IMR-90 (cell line): ENCODE measurements at regions not wholly inside any gene's neighbourhood (a gene's known extent, or its start where the extent isn't known, plus 50 kb on each side); places are given as distances from the start of the nearest gene placed in this dataset.

Source experiments
- ATAC-seq: fragments of 200-7000 bp; cut with Tn5 transposase; 2 replicates; pipeline ENCODE4 v1.9.1; 2020; ENCODE audit warnings: low read depth, mild to moderate bottlenecking, moderate library complexity
- BruUV-seq: library from RNA; stranded (reverse); fragments of 400-500 nt; replicated peaks from 2 replicates; lab custom pipeline; 2021; lab: Mats Ljungman, UMichigan
- CTCF ChIA-PET: fragments of 300-600 bp; formaldehyde crosslinking; extraction: SDS; loops from one replicate; lab custom pipeline; 2021; ENCODE audit warnings: antibody characterized with exemption; lab: Yijun Ruan, JAX
- POLR2A ChIA-PET: fragments of 300-600 bp; sonication (Branson Sonifier 250); formaldehyde crosslinking; loops from one replicate; lab custom pipeline; 2022; ENCODE audit warnings: antibody characterized with exemption; ENCODE audit not compliant: unreplicated experiment; lab: Charles Lee
- DNase-seq: peaks from one replicate; pipeline ENCODE4 v3.0.0; 2013
- H2AFZ ChIP-seq: replicated peaks from 2 replicates; pipeline ENCODE3; 2013; ENCODE audit warnings: low read length, mild to moderate bottlenecking; ENCODE audit not compliant: poor library complexity
- H2AK5ac ChIP-seq: 2 replicates; pipeline ENCODE4 v1.6.1; 2013; ENCODE audit warnings: low read depth, low read length, inconsistent platforms
- H2AK9ac ChIP-seq: replicated peaks from 2 replicates; pipeline ENCODE3; 2013; ENCODE audit warnings: mild to moderate bottlenecking, low read depth, low read length, moderate library complexity; ENCODE audit not compliant: poor library complexity
- H2BK120ac ChIP-seq: 2 replicates; pipeline ENCODE4 v1.6.1; 2013; ENCODE audit warnings: low read depth, low read length, inconsistent platforms
- H2BK15ac ChIP-seq: 3 replicates; pipeline ENCODE4 v1.6.1; 2013; ENCODE audit warnings: low read depth, low read length, inconsistent platforms
- H2BK20ac ChIP-seq: 2 replicates; pipeline ENCODE4 v1.6.1; 2013; ENCODE audit warnings: low read depth, mild to moderate bottlenecking, inconsistent platforms, low read length, moderate library complexity
- H2BK5ac ChIP-seq: 2 replicates; pipeline ENCODE4 v1.6.1; 2013; ENCODE audit warnings: mild to moderate bottlenecking, low read depth, low read length, inconsistent platforms; ENCODE audit not compliant: poor library complexity, severe bottlenecking
- H3K14ac ChIP-seq: replicated peaks from 2 replicates; pipeline ENCODE4 v1.6.1; 2013; ENCODE audit warnings: low read depth, low read length, inconsistent platforms
- H3K18ac ChIP-seq: 2 replicates; pipeline ENCODE4 v1.6.1; 2013; ENCODE audit warnings: low read depth, low read length, control low read depth
- H3K23ac ChIP-seq: 2 replicates; pipeline ENCODE4 v1.6.1; 2013; ENCODE audit warnings: low read depth, low read length, inconsistent platforms
- H3K27ac ChIP-seq: 2 replicates; pipeline ENCODE4 v1.5.1; 2013; ENCODE audit warnings: mild to moderate bottlenecking, control low read depth, low read length; ENCODE audit not compliant: insufficient read depth
- H3K27me3 ChIP-seq: 2 replicates; pipeline ENCODE4 v1.6.1; 2013; ENCODE audit warnings: low read length; ENCODE audit not compliant: control insufficient read depth, insufficient read depth
- H3K36me3 ChIP-seq: 2 replicates; pipeline ENCODE4 v1.6.1; 2013; ENCODE audit warnings: low read length, mixed read lengths; ENCODE audit not compliant: control insufficient read depth, insufficient read depth
- H3K4ac ChIP-seq: 2 replicates; pipeline ENCODE4 v1.6.1; 2013; ENCODE audit warnings: low read depth, low read length, inconsistent platforms
- H3K4me1 ChIP-seq: 2 replicates; pipeline ENCODE4 v1.6.1; 2013; ENCODE audit warnings: low read length, mixed read lengths; ENCODE audit not compliant: control insufficient read depth, insufficient read depth
- H3K4me2 ChIP-seq: 2 replicates; pipeline ENCODE4 v1.6.1; 2013; ENCODE audit warnings: low read depth, mild to moderate bottlenecking, control low read depth, low read length, moderate library complexity
- H3K4me3 ChIP-seq: 2 replicates; pipeline ENCODE4 v1.5.1; 2013; ENCODE audit warnings: low read depth, mild to moderate bottlenecking, control low read depth, low read length, moderate library complexity; ENCODE audit not compliant: insufficient read depth
- H3K56ac ChIP-seq: 2 replicates; pipeline ENCODE4 v1.6.1; 2013; ENCODE audit warnings: low read length, inconsistent platforms; ENCODE audit not compliant: insufficient read depth; ENCODE audit errors: extremely low read depth
- H3K79me1 ChIP-seq, 2 experiments: 2 replicates each; pipeline ENCODE4 v1.6.1; 2013; ENCODE audit warnings: low read length in 2 of 2, inconsistent platforms in 1 of 2, low read depth in 1 of 2
- H3K9ac ChIP-seq: 2 replicates; pipeline ENCODE4 v1.6.1; 2013; ENCODE audit warnings: low read depth, low read length, control low read depth
- H3K9me1 ChIP-seq: 2 replicates; pipeline ENCODE4 v1.6.1; 2013; ENCODE audit warnings: low read length, inconsistent platforms; ENCODE audit not compliant: insufficient read depth
- H3K9me3 ChIP-seq: 2 replicates; pipeline ENCODE4 v1.6.1; 2013; ENCODE audit warnings: low read length; ENCODE audit not compliant: control insufficient read depth, insufficient read depth
- H4K20me1 ChIP-seq: 2 replicates; pipeline ENCODE4 v1.6.1; 2013; ENCODE audit warnings: low read length, inconsistent platforms; ENCODE audit not compliant: insufficient read depth
- H4K5ac ChIP-seq: 2 replicates; pipeline ENCODE4 v1.6.1; 2013; ENCODE audit warnings: mild to moderate bottlenecking, low read depth, low read length, control low read depth
- H4K8ac ChIP-seq, 2 experiments: 2 replicates each; pipeline ENCODE4 v1.6.1; 2013; ENCODE audit warnings: low read depth in 2 of 2, low read length in 2 of 2, control low read depth in 1 of 2, inconsistent platforms in 1 of 2
- H4K91ac ChIP-seq: 2 replicates; pipeline ENCODE4 v1.6.1; 2013; ENCODE audit warnings: low read depth, low read length, inconsistent platforms; ENCODE audit not compliant: insufficient read depth
- BHLHE40 ChIP-seq: fragments of 150-350 bp; IDR thresholded peaks from 2 replicates; pipeline ENCODE4 v1.6.1; 2016; ENCODE audit warnings: mild to moderate bottlenecking, low read depth, low read length
- CEBPB ChIP-seq: IDR thresholded peaks from 2 replicates; pipeline ENCODE4 v1.6.1; 2012; ENCODE audit warnings: low read depth, low read length, improper control_type of control experiment
- CHD1 ChIP-seq: IDR thresholded peaks from 2 replicates; pipeline ENCODE4 v1.6.1; 2012; ENCODE audit warnings: low read depth, low read length, improper control_type of control experiment
- FOS ChIP-seq: fragments of 150-350 bp; IDR thresholded peaks from 2 replicates; pipeline ENCODE4 v1.6.1; 2016; ENCODE audit warnings: low read depth, low read length
- MAFK ChIP-seq: IDR thresholded peaks from 2 replicates; pipeline ENCODE4 v1.6.1; 2012; ENCODE audit warnings: low read depth, low read length, improper control_type of control experiment
- MAZ ChIP-seq: IDR thresholded peaks from 2 replicates; pipeline ENCODE4 v1.6.1; 2012; ENCODE audit warnings: low read depth, mild to moderate bottlenecking, low read length, improper control_type of control experiment, moderate library complexity, borderline replicate concordance
- MXI1 ChIP-seq: IDR thresholded peaks from 2 replicates; pipeline ENCODE4 v1.6.1; 2012; ENCODE audit warnings: low read depth, mild to moderate bottlenecking, low read length, moderate library complexity, borderline replicate concordance
- NFE2L2 ChIP-seq: fragments of 150-350 bp; IDR thresholded peaks from 2 replicates; pipeline ENCODE4 v1.6.1; 2016; ENCODE audit warnings: low read depth, mild to moderate bottlenecking, low read length
- POLR2A ChIP-seq: IDR thresholded peaks from 2 replicates; pipeline ENCODE4 v1.6.1; 2012; ENCODE audit warnings: mild to moderate bottlenecking, low read depth, low read length
- RAD21 ChIP-seq: IDR thresholded peaks from 2 replicates; pipeline ENCODE4 v1.6.1; 2012; ENCODE audit warnings: low read length, improper control_type of control experiment
- RCOR1 ChIP-seq: IDR thresholded peaks from 2 replicates; pipeline ENCODE4 v1.6.1; 2012; ENCODE audit warnings: mild to moderate bottlenecking, low read length, improper control_type of control experiment; ENCODE audit not compliant: insufficient replicate concordance
- RFX5 ChIP-seq: IDR thresholded peaks from 2 replicates; pipeline ENCODE4 v1.8.0; 2012; ENCODE audit warnings: low read depth, mild to moderate bottlenecking, low read length, moderate library complexity
- SMC3 ChIP-seq: fragments of 150-350 bp; IDR thresholded peaks from 2 replicates; pipeline ENCODE4 v1.6.1; 2016; ENCODE audit warnings: low read depth, mild to moderate bottlenecking, antibody characterized with exemption, low read length, moderate library complexity
- WGBS, 2 experiments: methylation state at CpG; one replicate each; pipeline versions ENCODE4 v1.1.5 to v1.1.7; 2013; ENCODE audit warnings: missing lambda C conversion rate in 2 of 2; ENCODE audit not compliant: insufficient read length in 1 of 2; ENCODE audit errors: extremely low coverage in 2 of 2; 5-methylcytosine and 5-hydroxymethylcytosine counted together
- dilution Hi-C: fragments of 300-500 bp; cut with HindIII; formaldehyde crosslinking; loops from one replicate; pipeline ENCODE4 v1.14.3; 2018; ENCODE audit warnings: low sequenced_read_pairs; ENCODE audit not compliant: unreplicated experiment
- in situ Hi-C: fragments of 300-500 bp; cut with MboI; formaldehyde crosslinking; loops from 3 replicates; pipeline ENCODE4 v1.14.3; 2019; ENCODE audit warnings: low sequenced_read_pairs, inconsistent platforms, mixed read lengths
- intact Hi-C: fragments of 100-400 bp; cut with micrococcal nuclease; formaldehyde crosslinking; loops from 2 replicates; pipeline ENCODE4 v1.10.0; 2022
- TF ChIP-seq, protein P1 (sequence below): fragments of 150-350 bp; IDR thresholded peaks from 2 replicates; pipeline ENCODE4 v1.6.1; 2016; ENCODE audit warnings: low read depth, mild to moderate bottlenecking, low read length, moderate library complexity, borderline replicate concordance
- TF ChIP-seq, protein P2 (sequence below): conservative IDR thresholded peaks from 2 replicates; pipeline ENCODE4 v1.5.1; 2012; ENCODE audit warnings: mild to moderate bottlenecking, low read depth, low read length, improper control_type of control experiment
- TF ChIP-seq, protein P3 (sequence below): fragments of 150-350 bp; IDR thresholded peaks from 2 replicates; pipeline ENCODE4 v1.6.1; 2017; ENCODE audit warnings: mild to moderate bottlenecking, antibody characterized with exemption, low read length, low read depth

DNA sequence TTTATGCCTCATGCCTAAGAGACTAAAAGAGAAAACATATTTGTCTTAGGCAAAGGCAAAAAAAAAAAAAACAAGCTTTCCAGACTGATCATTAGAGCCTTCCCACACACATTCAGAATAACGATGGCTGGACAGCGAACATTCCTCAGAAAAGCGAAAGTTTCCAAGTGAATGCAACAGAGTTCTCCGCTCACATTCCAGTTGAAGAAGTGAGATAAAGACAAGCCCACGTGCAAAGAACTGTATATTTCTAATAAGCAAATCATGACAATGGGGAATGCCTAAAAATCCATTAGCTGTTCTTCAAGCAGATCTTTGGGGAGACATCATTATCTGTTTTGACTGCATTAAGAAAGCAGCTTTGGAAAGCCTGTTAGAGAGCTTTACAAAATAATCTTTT is 347.9 kb downstream of the METTL4 start:
- no peaks in the 10 kb centered on the region for H4K20me1 ChIP-seq
- no peak overlapping the region for H2AK9ac ChIP-seq
- no peak overlapping the region for H2BK20ac ChIP-seq
- H3K79me1 ChIP-seq: no peaks in the 10 kb centered on the region
- in situ Hi-C loops (no loop called here), dilution Hi-C loops (no loop called here), intact Hi-C loops (loop anchor here (5.0 kb wide), 1 partner anchor 1356 kb away; no protein-coding TSS in a partner anchor)
- H3K4ac ChIP-seq: no peak overlapping the region
- no peaks in the 10 kb centered on the region for H3K9me1 ChIP-seq
- H3K18ac ChIP-seq: no peak overlapping the region
- CTCF ChIA-PET: interaction anchor here (0.5 to 2.4 kb wide), 10 partner anchors 14 to 1938 kb away, joined by 3 to 36 read pairs (median 3); no protein-coding TSS in a partner anchor
- H2AK5ac ChIP-seq: no peak overlapping the region
- no peak overlapping the region for H3K9ac ChIP-seq
- POLR2A ChIA-PET: interaction anchor here (0.6 kb wide), 1 partner anchor 323 kb away, joined by 5 read pairs; no protein-coding TSS in a partner anchor
- H2BK120ac ChIP-seq: no peak overlapping the region
- no peaks in the 10 kb centered on the region for H3K9me3 ChIP-seq
- ATAC-seq (peak; percentile 32; the same call in 1 of the 2 replicates), DNase-seq (no peak)
- no peak overlapping the region for H3K27ac ChIP-seq
- H3K4me3 ChIP-seq: no peak overlapping the region
- H3K14ac ChIP-seq: no peak overlapping the region
- H4K91ac ChIP-seq: no peak overlapping the region
- no CpG with 5 or more reads among the region's 5 CpGs for WGBS, 2 experiments
- no peaks in the 10 kb centered on the region for H3K4me1 ChIP-seq
- no peak overlapping the region for H3K23ac ChIP-seq
- no peak overlapping the region for H3K56ac ChIP-seq
- H3K36me3 ChIP-seq: no peaks in the 10 kb centered on the region
- H2AFZ ChIP-seq: no peak overlapping the region
- no peak for TF ChIP-seq NFE2L2
- no peak for TF ChIP-seq RCOR1
- TF ChIP-seq MAFK: no peak
- TF ChIP-seq, protein P1, sequence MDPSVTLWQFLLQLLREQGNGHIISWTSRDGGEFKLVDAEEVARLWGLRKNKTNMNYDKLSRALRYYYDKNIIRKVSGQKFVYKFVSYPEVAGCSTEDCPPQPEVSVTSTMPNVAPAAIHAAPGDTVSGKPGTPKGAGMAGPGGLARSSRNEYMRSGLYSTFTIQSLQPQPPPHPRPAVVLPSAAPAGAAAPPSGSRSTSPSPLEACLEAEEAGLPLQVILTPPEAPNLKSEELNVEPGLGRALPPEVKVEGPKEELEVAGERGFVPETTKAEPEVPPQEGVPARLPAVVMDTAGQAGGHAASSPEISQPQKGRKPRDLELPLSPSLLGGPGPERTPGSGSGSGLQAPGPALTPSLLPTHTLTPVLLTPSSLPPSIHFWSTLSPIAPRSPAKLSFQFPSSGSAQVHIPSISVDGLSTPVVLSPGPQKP: no peak
- TF ChIP-seq, protein P2, sequence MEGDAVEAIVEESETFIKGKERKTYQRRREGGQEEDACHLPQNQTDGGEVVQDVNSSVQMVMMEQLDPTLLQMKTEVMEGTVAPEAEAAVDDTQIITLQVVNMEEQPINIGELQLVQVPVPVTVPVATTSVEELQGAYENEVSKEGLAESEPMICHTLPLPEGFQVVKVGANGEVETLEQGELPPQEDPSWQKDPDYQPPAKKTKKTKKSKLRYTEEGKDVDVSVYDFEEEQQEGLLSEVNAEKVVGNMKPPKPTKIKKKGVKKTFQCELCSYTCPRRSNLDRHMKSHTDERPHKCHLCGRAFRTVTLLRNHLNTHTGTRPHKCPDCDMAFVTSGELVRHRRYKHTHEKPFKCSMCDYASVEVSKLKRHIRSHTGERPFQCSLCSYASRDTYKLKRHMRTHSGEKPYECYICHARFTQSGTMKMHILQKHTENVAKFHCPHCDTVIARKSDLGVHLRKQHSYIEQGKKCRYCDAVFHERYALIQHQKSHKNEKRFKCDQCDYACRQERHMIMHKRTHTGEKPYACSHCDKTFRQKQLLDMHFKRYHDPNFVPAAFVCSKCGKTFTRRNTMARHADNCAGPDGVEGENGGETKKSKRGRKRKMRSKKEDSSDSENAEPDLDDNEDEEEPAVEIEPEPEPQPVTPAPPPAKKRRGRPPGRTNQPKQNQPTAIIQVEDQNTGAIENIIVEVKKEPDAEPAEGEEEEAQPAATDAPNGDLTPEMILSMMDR: no peak
- no peak for TF ChIP-seq MXI1
- no peak for TF ChIP-seq CEBPB
- TF ChIP-seq RFX5: no peak
- no peak for TF ChIP-seq BHLHE40
- TF ChIP-seq FOS: no peak
- no peak for TF ChIP-seq SMC3
- TF ChIP-seq MAZ: no peak
- no peak for TF ChIP-seq CHD1
- TF ChIP-seq POLR2A: no peak
- no peak for TF ChIP-seq RAD21
- TF ChIP-seq, protein P3, sequence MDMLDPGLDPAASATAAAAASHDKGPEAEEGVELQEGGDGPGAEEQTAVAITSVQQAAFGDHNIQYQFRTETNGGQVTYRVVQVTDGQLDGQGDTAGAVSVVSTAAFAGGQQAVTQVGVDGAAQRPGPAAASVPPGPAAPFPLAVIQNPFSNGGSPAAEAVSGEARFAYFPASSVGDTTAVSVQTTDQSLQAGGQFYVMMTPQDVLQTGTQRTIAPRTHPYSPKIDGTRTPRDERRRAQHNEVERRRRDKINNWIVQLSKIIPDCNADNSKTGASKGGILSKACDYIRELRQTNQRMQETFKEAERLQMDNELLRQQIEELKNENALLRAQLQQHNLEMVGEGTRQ: no peak
- no peak overlapping the region for H2BK5ac ChIP-seq
- no peak overlapping the region for H4K5ac ChIP-seq
- BruUV-seq: no TSS peak
- peak overlapping the region; percentile 68; the same call in 1 of the 2 replicates for H3K4me2 ChIP-seq
- no peaks in the 10 kb centered on the region for H3K27me3 ChIP-seq
- H4K8ac ChIP-seq: no peak overlapping the region
- no peak overlapping the region for H2BK15ac ChIP-seq
